GM21447 (cell line): ENCODE measurements at regions not wholly inside any gene's neighbourhood (a gene's known extent, or its start where the extent isn't known, plus 50 kb on each side); places are given as distances from the start of the nearest gene placed in this dataset.
A peak's percentile ranks its signal among the peaks of the same experiment; 100 is the strongest.

Experiments
- ATAC-seq: cut with Tn5 transposase; IDR thresholded peaks from one replicate; pipeline ENCODE4 v1.9.1; 2021; ENCODE audit not compliant: unreplicated experiment

GRCh38 chr10:22770270-22770669 lies 55.9 kb upstream of the PIP4K2A start:
- ATAC-seq: no peak

GRCh38 chr10:22767859-22768258 lies 53.5 kb upstream of the PIP4K2A start:
- ATAC-seq: no peak

GRCh38 chr10:22766693-22767092 lies 52.3 kb upstream of the PIP4K2A start:
- ATAC-seq: no peak

- ATAC-seq: peak; percentile 78
Measured at GRCh38 chr10:22765660-22766547, 51.5 kb upstream of the PIP4K2A start.

GRCh38 chr10:22764639-22765038 lies 50.3 kb upstream of the PIP4K2A start:
- no peak for ATAC-seq
